Mucosa of rectum (tissue), 2 donors: ENCODE measurements at regions not wholly inside any gene's neighbourhood (a gene's known extent, or its start where the extent isn't known, plus 50 kb on each side); places are given as distances from the start of the nearest gene placed in this dataset.

Source experiments
- H3K27ac ChIP-seq, 2 donors: one replicate each; pipeline ENCODE4 v1.7.0; 2013; ENCODE audit warnings: inconsistent platforms in 2 of 2, low read depth in 2 of 2, low read length in 2 of 2
- H3K27me3 ChIP-seq, 2 donors: one replicate each; pipeline ENCODE4 v1.7.0; 2013; ENCODE audit warnings: low read length in 2 of 2; ENCODE audit not compliant: control insufficient read depth in 2 of 2, insufficient read depth in 2 of 2
- H3K36me3 ChIP-seq, 2 donors: one replicate each; pipeline ENCODE4 v1.7.0; 2013; ENCODE audit warnings: low read length in 2 of 2; ENCODE audit not compliant: control insufficient read depth in 2 of 2, insufficient read depth in 2 of 2
- H3K4me1 ChIP-seq, 2 donors: one replicate each; pipeline ENCODE4 v1.7.0; 2013; ENCODE audit warnings: low read length in 2 of 2, mild to moderate bottlenecking in 1 of 2; ENCODE audit not compliant: control insufficient read depth in 2 of 2, insufficient read depth in 2 of 2
- H3K4me3 ChIP-seq, 2 donors: one replicate each; pipeline ENCODE4 v1.7.0; 2013; ENCODE audit warnings: low read length in 2 of 2
- H3K9ac ChIP-seq, 2 donors: one replicate each; pipeline ENCODE4 v1.7.0; 2013; ENCODE audit warnings: low read length in 2 of 2, low read depth in 1 of 2, mild to moderate bottlenecking in 1 of 2
- H3K9me3 ChIP-seq, 2 donors: one replicate each; pipeline ENCODE4 v1.7.0; 2013; ENCODE audit warnings: low read length in 2 of 2; ENCODE audit not compliant: control insufficient read depth in 2 of 2
- donor health status: healthy.
- donor health status: Normal muscosa, but diverticular disease.

DNA sequence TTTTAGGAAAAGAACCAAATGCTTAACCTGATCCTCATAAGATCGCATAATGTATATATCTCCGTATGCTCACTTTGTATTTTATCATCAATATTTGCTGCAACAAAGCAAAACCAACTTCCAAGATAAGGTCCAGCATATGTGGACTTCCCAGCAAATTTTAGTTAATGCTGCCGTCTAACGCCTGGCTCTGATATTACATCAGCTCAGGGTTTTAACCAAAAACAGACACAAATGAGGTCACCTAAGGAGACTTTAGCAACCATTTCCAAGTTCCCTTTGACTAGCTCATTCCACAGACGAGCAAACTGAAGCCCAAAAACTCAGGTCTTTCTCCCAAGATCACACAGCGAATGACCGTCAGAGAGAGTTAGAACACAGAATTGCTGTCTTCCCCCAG, 59.4 kb upstream of the UCN3 start:
- H3K36me3 ChIP-seq: no peaks in the 10 kb centered on the region

DNA sequence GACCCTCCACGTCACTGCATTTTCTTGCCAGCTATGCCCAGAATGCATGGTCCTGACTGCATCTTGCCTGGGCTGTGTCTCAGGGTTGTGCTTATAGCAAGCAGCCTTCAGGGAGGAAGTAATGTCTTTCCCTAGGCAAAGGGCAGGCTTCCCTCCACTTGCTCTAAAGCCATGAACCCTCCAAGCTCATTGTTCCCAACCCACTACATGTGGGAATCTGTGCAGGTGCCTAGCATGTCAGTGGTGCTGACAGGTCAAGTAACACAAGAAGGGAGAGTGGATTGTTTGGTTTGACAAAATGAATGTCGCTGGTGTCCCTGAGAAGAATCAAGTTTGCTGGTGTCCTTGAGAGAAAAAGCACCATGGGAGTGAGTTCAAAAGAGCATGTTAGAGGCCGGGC, 53.9 kb upstream of the UCN3 start:
- Histone ChIP-seq H3K4me3 (no peak overlapping the region), H3K27me3 (no peaks in the 10 kb centered on the region), H3K9me3 (no peaks in the 10 kb centered on the region), H3K4me1 (no peaks in the 10 kb centered on the region), H3K36me3 (no peaks in the 10 kb centered on the region), H3K9ac (no peak overlapping the region), H3K27ac (no peak overlapping the region)

More for the DNA sequence above, 59.4 kb upstream of the UCN3 start:
- Histone ChIP-seq H3K27me3 (no peaks in the 10 kb centered on the region), H3K9me3 (no peaks in the 10 kb centered on the region), H3K4me1 (no peaks in the 10 kb centered on the region), H3K9ac (no peak overlapping the region), H3K4me3 (no peak overlapping the region), H3K27ac (no peak overlapping the region)

DNA sequence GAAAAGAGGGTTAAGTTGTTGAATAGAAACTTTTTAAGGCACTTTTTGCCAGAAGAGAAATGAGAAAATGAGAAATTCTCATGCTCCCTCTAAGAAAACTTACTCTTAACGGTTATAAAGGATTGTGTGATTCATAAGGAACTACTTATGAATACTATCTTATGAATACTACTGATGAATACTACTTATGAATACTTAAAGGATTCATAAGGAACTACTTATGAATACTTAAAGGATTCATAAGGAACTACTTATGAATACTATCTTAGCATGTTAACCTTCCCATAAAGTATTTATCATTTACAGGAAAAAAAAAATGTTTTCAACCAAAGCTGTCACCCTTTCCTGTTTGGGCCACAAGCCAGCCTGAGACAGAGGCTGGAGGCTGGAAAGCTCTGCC, 53.1 kb upstream of the UCN3 start:
- no peak overlapping the region for H3K9ac ChIP-seq
- no peak overlapping the region for H3K4me3 ChIP-seq
- no peaks in the 10 kb centered on the region for H3K4me1 ChIP-seq
- no peaks in the 10 kb centered on the region for H3K9me3 ChIP-seq
- no peak overlapping the region for H3K27ac ChIP-seq
- H3K36me3 ChIP-seq: no peaks in the 10 kb centered on the region
- no peaks in the 10 kb centered on the region for H3K27me3 ChIP-seq

DNA sequence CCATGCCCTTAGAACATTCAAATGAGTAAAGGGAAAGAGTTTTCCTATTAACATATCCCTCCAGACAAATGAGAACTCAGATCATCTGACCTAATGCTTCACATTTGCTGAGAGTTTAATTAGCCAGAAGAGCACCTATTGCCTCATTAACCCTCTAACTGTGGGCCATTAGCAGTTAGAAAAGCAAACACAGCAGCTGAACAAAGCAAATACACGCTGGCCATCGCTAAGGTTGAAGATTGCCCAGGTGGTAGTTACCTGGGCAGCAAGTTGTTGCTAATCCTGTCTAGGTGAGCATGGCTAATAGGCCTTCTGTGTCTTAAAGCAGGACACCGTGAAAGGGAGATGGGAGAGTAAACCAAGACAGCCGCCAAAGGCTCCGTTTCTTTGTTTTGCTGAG, 49.9 kb upstream of the UCN3 start:
- Histone ChIP-seq H3K27me3 (no peaks in the 10 kb centered on the region), H3K4me1 (no peaks in the 10 kb centered on the region)

More for the DNA sequence above, 49.9 kb upstream of the UCN3 start:
- H3K36me3 ChIP-seq: no peaks in the 10 kb centered on the region
- no peak overlapping the region for H3K27ac ChIP-seq
- no peaks in the 10 kb centered on the region for H3K9me3 ChIP-seq
- no peak overlapping the region for H3K4me3 ChIP-seq
- H3K9ac ChIP-seq: no peak overlapping the region
